Panc1 (cell line): ENCODE measurements at regions not wholly inside any gene's neighbourhood (a gene's known extent, or its start where the extent isn't known, plus 50 kb on each side); places are given as distances from the start of the nearest gene placed in this dataset.

Experiments used
- ATAC-seq: fragments of 200-7000 bp; cut with Tn5 transposase; 2 replicates; pipeline ENCODE4 v1.9.1; 2020; ENCODE audit warnings: mild to moderate bottlenecking, moderate library complexity
- BruUV-seq: library from RNA; stranded (reverse); fragments of 400-500 nt; replicated peaks from 2 replicates; lab custom pipeline; 2021; lab: Mats Ljungman, UMichigan
- CTCF ChIA-PET: fragments of 300-600 bp; sonication (Branson Sonifier 250); formaldehyde crosslinking; loops from one replicate; lab custom pipeline; 2022; ENCODE audit warnings: antibody characterized with exemption; lab: Charles Lee
- POLR2A ChIA-PET: fragments of 300-600 bp; sonication (Branson Sonifier 250); formaldehyde crosslinking; loops from one replicate; lab custom pipeline; 2022; ENCODE audit warnings: antibody characterized with exemption; lab: Charles Lee
- DNase-seq: peaks from one replicate; pipeline ENCODE4 v3.0.0-alpha.2; 2010; ENCODE audit warnings: low read depth, low spot score
- H3K27ac ChIP-seq: 2 replicates; pipeline ENCODE4 v1.5.1; 2011; ENCODE audit warnings: mild to moderate bottlenecking, low read length, inconsistent platforms
- H3K27me3 ChIP-seq: fragments of 200-500 bp; sonication (Bioruptor generic); 2 replicates; pipeline ENCODE4 v1.6.0; 2014; ENCODE audit warnings: low read length, inconsistent platforms; ENCODE audit not compliant: control insufficient read depth, insufficient read depth
- H3K36me3 ChIP-seq: fragments of 200-500 bp; sonication (Bioruptor generic); 2 replicates; pipeline ENCODE4 v1.5.1; 2014; ENCODE audit warnings: inconsistent platforms, mild to moderate bottlenecking, low read length, moderate library complexity; ENCODE audit not compliant: control insufficient read depth, insufficient read depth
- H3K4me1 ChIP-seq: 2 replicates; pipeline ENCODE4 v1.5.1; 2011; ENCODE audit warnings: inconsistent platforms, mild to moderate bottlenecking, low read length, moderate library complexity; ENCODE audit not compliant: control insufficient read depth, insufficient read depth
- H3K4me3 ChIP-seq, 2 experiments: 2 replicates each; pipeline ENCODE4 v1.5.1; 2011 to 2012; ENCODE audit warnings: low read depth in 2 of 2, low read length in 2 of 2, mild to moderate bottlenecking in 2 of 2, inconsistent platforms in 1 of 2, moderate library complexity in 1 of 2
- H3K9me3 ChIP-seq: fragments of 200-500 bp; sonication (Bioruptor generic); 2 replicates; pipeline ENCODE4 v1.5.1; 2014; ENCODE audit warnings: low read depth, mild to moderate bottlenecking, inconsistent platforms, low read length, moderate library complexity; ENCODE audit not compliant: control insufficient read depth, insufficient read depth
- CTCF ChIP-seq: fragments of 450-650 bp; IDR thresholded peaks from 2 replicates; pipeline ENCODE4 v1.5.1; 2017; ENCODE audit warnings: mild to moderate bottlenecking
- POLR2AphosphoS5 ChIP-seq: IDR thresholded peaks from 2 replicates; pipeline ENCODE4 v1.6.1; 2012; ENCODE audit warnings: mild to moderate bottlenecking, low read depth, low read length, moderate library complexity
- REST ChIP-seq, 2 experiments: IDR thresholded peaks; 2 replicates each; pipeline ENCODE4 v1.6.1; 2011 to 2012; ENCODE audit warnings: low read depth in 2 of 2, control low read depth in 1 of 2, low read length in 1 of 2, mild to moderate bottlenecking in 1 of 2, moderate library complexity in 1 of 2; ENCODE audit not compliant: insufficient read depth in 1 of 2
- SIN3A ChIP-seq: IDR thresholded peaks from 2 replicates; pipeline ENCODE4 v1.6.1; 2012; ENCODE audit warnings: low read depth, mild to moderate bottlenecking, low read length, moderate library complexity, borderline replicate concordance; ENCODE audit not compliant: insufficient read depth
- TCF7L2 ChIP-seq: IDR thresholded peaks from 2 replicates; pipeline ENCODE4 v1.6.1; 2011; ENCODE audit warnings: mild to moderate bottlenecking, low read depth, low read length, inconsistent platforms
- in situ Hi-C: cut with HindIII; loops from 2 replicates; pipeline ENCODE4 v1.10.0; 2016; ENCODE audit warnings: low sequenced_read_pairs, low pct_unique_long_range_greater_than_20kb
- intact Hi-C: fragments of 100-400 bp; cut with micrococcal nuclease; formaldehyde crosslinking; loops from one replicate; pipeline ENCODE4 v1.10.0; 2022; ENCODE audit not compliant: unreplicated experiment

DNA sequence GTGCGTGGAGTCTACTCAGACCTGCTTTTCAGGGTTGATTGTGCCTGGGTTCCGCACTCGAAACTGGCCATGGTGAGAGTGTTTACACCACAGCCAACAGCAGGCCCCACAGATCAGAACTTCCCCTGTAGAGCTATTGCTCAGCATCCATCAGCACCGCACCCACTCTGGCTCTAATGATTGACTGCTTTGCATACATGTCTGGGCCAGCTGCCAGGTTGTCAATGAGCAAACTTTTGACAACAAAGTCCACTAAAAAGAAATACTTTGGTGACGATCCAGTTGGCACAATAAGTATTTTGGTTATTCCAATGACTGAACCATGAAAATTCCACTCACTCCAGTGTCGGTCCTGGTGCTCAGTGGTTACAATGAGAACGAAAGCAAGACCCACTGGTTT is 190.7 kb downstream of the FOXL1 start:
- BruUV-seq: no TSS peak
- ATAC-seq: no peak
- CTCF ChIA-PET: no interaction called here
- no peaks in the 10 kb centered on the region for H3K36me3 ChIP-seq
- no peak for DNase-seq
- H3K4me3 ChIP-seq: no peak overlapping the region
- intact Hi-C loops: no loop called here
- H3K27ac ChIP-seq: no peak overlapping the region
- no peaks in the 10 kb centered on the region for H3K4me1 ChIP-seq
- no peaks in the 10 kb centered on the region for H3K9me3 ChIP-seq
- no peaks in the 10 kb centered on the region for H3K27me3 ChIP-seq
- POLR2A ChIA-PET: no interaction called here
- in situ Hi-C loops: no loop called here
- TF ChIP-seq CTCF (no peak), POLR2AphosphoS5 (no peak), REST (IDR thresholded peaks at IDR 0.05; ENCODE audit: insufficient read depth in 1 of 2, low read depth in 2 of 2, low read length in 1 of 2) (no peak), SIN3A (no peak), TCF7L2 (no peak)

DNA sequence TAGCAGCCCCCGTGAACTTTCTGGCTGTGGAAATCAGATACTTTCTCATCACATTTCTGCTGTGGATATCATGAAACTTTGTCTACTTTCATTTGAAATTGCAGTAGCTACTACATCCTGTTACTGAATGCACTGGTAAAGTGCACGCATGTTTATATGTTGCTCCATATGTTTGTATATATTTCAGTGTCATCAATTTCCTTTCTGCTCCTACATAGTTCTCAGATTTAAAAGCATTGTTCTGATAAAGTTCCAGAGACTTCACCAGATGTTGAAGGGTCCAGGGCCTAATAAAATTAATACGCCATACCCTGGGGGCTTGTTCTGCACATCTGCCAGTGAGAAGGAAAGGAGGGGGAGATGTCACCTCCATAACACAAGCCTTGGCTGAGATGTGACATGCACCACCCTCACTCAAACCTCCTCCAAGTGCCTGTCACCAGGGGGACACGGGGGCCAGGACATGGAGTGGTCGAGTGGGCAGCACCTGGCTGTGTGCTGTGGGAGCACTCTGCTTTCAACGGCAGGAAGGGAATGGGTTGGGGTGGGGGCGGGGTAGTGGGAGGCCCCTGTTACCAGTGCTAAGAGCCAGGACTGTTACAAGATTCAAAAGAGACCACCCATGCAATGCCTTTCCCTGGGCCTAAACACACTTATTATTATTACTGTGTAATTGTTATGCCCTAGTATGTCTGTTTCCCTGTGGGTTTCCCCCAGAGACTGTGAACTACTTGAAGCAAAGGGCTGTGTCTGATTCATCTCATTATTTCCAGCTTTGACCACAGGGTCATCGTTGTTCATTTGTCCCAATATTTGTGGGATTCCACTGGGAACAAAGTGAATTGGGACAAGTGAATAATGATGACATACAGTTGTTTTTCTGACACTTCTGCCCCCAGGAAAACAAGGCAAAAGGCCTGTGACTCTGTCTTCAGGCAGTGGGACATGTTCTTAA is 193.4 kb downstream of the FOXL1 start:
- DNase-seq (no peak), ATAC-seq (no peak)
- Histone ChIP-seq H3K27me3 (no peaks in the 10 kb centered on the region), H3K4me3 (no peak overlapping the region), H3K9me3 (no peaks in the 10 kb centered on the region), H3K4me1 (no peaks in the 10 kb centered on the region), H3K36me3 (no peaks in the 10 kb centered on the region), H3K27ac (no peak overlapping the region)
- intact Hi-C loops: no loop called here
- POLR2A ChIA-PET: no interaction called here
- no TSS peak for BruUV-seq
- in situ Hi-C loops: no loop called here
- TF ChIP-seq CTCF: no peak
- no peak for TF ChIP-seq SIN3A
- TF ChIP-seq POLR2AphosphoS5: no peak
- no peak for TF ChIP-seq TCF7L2
- TF ChIP-seq REST (IDR thresholded peaks at IDR 0.05; ENCODE audit: insufficient read depth in 1 of 2, low read depth in 2 of 2, low read length in 1 of 2): no peak
- CTCF ChIA-PET: no interaction called here
